ENCODE measurements at regions not wholly inside any gene's neighbourhood (a gene's known extent, or its start where the extent isn't known, plus 50 kb on each side); places are given as distances from the start of the nearest gene placed in this dataset.
"Not testable (repeated sequence)": the region's sequence is repeated elsewhere in the genome, so short reads cannot be mapped to it uniquely, and the experiment has no call there.

DNA sequence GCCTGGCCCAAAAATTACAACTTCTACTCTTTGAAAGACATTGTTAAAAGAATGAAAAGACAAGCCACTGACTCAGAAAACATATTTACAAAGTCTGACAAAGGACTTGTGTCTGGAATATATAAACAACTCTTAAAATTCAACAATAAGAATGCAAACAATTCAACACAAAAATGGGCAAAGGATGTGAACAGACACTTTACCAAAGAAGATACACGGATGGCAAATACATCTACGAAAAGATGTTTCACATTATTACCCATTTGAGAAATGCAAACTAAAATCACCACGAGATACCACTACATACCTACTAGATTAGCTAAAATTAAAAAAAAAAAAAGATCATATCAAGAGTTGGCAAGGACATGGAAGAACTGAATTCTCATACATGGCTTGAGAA is 80.8 kb upstream of the METRNL start:
- no peak for DNase-seq (ENCODE audit: low read depth)

DNA sequence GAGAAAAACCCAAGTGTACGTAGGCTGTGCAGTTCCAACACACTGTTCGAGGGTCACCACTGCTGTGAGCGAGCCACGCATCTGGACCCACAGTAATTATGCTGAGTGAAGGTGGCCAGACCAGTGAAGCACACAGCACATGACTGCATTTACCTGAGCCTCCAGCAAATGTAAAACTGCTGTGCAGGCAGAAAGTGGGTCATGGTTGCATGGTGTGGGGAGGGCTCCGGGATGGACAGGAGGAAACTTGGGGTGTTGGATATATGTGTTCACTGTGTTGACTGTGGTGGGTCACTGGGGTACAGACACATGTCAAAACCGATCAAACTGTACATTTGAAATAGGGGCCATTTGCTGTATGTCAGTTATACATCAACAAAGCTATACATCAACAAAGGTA is 78.7 kb upstream of the METRNL start:
- DNase-seq (ENCODE audit: low read depth): no peak

DNA sequence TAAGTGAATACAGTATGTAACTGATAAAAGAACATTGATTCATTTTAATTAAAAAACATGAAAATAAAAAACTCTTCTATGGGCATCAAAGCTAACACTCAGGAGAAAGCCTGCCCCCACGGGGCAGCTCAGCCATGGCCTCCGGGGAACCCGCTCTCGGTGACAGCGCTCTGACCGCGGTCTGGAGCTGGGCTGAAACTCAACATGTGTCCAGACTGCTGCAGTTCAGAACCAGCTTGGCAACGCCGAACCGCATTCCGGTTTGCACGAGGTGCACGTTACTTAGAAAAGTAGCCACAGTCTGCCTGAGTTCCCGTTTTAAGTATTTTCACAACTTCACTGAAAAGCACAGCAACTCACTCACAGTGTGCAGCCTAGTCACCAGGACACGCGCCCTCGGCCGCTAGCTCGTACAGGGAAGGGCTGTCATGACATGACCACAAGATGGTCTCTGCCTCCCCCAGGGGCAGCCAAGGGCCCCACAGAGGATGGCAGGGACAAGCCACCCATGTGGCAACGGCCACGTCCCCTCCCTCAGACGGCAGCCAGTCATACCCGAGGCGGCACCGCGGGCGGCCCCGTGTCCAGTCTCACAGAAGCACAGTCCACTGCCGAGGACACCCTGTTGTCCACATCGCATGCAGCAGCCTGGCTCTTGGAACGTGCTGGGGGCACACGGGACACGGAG is 77.1 kb upstream of the METRNL start:
- DNase-seq (ENCODE audit: low read depth): no peak

GRCh38 chr17:83004791-83005380 is 74.5 kb upstream of the METRNL start:
- DNase-seq (ENCODE audit: low read depth): no peak

GRCh38 chr17:83005639-83006038 is 73.8 kb upstream of the METRNL start:
- no peak for DNase-seq (ENCODE audit: low read depth)

DNA sequence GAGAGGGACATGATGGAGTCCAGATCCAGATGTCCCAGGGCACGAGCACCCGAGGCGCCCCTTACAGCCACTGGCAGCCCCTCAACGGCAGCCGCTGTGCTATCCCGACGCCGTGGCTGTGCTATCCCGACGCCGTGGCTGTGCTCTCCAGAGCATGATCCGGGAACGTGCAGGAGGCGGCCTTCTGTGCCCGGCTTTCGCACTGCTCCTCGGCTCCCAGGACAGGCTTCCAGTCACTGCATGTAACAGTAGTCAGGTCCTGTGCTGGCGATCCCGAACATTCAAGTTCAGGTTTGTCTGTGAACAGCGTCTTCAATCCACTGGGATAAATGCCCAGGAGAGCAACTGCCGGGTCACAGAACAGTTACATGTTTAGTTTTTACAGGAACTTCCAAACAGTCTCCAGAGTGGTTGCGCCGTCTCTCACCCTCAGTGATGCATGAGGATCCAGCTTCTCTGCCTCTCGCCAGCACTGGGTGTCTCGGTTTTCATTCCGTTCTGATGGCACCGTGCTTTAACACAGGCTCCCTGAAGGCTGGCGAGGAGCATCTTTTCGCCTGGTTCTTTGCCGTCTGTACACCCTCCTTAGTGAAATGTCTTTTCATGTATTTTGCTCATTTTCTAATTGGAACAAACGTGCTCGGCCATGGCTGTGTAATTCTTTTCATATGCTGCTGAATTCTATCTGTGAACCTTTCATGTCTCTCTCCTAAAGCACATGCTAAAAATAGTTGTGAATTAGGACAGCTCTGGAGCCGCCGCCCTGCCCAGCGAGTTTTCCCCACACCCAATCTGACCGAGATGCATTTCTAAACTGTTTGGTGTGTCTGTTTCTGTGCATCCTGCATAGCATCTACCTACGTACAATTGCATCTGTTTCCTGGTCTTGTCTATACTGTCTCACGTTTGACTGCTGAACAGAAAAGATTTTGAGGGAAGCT is 72.6 kb upstream of the METRNL start:
- DNase-seq (ENCODE audit: low read depth): peak; percentile 6

- peak; percentile 46 for DNase-seq (ENCODE audit: low read depth)
These were observed 71.8 kb upstream of the METRNL start for GRCh38 chr17:83007504-83008185.

DNA sequence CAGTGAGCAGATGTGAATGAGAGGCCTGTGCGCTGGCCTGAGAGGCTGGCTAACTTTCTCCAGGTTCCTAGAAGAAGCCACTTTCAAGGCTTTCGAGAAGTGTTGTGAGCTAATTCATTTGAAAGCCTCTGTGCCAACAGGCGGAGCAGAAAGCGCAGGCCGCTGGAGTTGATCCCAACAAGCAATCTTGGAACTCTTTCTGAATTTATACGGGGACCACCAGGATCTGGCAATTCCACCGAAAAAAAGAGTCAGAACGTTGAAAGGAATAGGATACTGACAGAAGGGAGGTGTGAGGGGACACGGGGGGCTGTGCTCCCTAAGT is 71.3 kb upstream of the METRNL start:
- DNase-seq (ENCODE audit: low read depth): no peak

DNA sequence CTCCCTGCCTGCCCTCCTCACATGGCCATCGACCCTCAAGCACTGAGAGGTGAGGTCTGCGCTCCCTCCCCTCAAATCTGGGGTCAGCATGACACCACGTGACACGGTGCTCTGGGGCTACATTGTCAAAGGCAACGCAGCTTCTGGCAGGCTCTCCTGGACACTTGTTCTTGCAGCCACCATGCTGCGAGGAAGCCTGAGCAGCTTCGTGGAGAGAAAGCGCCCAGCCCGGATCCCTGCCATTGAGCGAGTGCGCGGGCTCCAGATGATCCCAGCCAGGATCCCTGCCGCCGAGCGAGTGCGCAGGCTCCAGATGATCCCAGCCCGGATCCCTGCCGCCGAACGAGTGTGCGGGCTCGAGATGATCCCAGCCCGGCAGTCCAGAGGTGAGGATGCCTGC is 70.9 kb upstream of the METRNL start:
- no peak for DNase-seq (ENCODE audit: low read depth)

GRCh38 chr17:83009414-83010205 is 69.8 kb upstream of the METRNL start:
- no peak for DNase-seq (ENCODE audit: low read depth)

DNA sequence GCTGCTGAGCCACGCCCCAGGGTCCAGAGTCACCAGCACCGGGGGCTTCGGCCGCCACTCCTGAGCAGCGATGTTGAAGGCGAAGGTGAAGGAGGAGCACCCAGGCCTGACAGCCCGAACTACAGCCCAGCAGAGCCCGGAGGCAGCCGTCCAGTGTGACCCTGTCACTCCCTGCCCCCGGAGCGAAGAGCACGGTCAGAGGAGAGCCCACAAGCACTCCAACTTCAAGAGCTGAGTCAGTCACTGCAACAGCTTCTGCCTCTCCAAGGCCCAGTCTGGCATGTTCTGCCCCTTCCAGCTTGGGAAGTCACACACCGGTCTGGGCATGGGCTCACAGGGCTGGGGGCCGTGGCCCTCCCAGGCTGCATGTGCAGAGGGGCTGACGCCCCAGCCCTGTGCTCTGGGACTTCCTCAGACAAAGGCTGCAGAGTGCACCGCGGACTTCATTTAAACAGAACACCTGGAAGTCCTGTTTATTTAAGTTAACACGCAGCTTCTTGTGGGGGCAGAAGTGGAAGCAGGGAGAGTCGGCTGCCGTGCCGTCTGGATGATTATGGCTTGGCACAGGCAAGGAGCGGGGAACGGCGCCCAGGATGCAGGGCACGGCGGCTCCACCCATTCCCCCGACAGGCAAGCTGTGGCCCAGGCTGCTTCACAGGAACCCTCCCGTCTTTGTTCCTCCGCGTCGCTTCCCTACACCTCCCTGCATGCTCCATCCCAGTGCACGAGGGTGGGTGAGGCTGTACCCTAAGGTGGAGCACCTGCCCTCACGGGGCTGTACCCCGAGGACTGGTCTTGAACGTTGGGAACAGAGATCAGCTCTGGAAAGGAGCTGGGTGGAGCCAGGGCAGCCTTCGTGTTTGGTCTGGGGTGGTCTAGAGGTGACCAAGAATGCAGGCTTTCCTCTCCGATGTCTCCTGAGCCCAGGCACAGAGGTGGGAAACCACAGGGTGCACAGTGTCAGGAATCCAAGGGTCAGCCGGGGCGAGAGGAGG is 68.9 kb upstream of the METRNL start:
- no peak for DNase-seq (ENCODE audit: low read depth)

GRCh38 chr17:83011676-83012075 is 67.7 kb upstream of the METRNL start:
- DNase-seq (ENCODE audit: low read depth): not testable (repeated sequence)

DNA sequence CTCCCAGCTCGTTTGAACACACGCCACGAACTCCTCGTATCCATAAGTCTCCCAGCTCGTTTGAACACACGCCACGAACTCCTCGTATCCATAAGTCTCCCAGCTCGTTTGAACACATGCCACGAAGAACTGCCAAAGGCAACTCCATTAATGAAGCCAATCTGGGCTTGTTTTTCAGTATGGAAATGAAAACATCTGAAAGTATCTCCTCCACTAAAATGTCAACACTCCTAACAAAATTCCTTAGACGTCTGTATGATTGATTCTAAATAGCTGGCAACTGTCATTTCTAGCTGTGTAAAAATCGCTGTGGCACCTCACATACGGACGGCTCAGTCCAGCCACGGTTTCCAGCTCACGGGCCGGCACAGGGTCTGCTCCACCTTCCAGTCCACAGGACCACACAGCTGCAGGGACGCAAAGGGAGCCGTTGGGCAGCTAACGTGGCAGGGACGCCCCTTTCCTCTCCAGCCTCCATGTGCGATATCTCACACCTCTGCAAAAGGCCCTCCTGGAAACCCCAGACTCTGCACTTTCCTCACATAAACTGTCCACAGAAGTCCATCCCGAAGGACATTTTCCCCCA is 67.1 kb upstream of the METRNL start:
- no peak for DNase-seq (ENCODE audit: low read depth)

DNA sequence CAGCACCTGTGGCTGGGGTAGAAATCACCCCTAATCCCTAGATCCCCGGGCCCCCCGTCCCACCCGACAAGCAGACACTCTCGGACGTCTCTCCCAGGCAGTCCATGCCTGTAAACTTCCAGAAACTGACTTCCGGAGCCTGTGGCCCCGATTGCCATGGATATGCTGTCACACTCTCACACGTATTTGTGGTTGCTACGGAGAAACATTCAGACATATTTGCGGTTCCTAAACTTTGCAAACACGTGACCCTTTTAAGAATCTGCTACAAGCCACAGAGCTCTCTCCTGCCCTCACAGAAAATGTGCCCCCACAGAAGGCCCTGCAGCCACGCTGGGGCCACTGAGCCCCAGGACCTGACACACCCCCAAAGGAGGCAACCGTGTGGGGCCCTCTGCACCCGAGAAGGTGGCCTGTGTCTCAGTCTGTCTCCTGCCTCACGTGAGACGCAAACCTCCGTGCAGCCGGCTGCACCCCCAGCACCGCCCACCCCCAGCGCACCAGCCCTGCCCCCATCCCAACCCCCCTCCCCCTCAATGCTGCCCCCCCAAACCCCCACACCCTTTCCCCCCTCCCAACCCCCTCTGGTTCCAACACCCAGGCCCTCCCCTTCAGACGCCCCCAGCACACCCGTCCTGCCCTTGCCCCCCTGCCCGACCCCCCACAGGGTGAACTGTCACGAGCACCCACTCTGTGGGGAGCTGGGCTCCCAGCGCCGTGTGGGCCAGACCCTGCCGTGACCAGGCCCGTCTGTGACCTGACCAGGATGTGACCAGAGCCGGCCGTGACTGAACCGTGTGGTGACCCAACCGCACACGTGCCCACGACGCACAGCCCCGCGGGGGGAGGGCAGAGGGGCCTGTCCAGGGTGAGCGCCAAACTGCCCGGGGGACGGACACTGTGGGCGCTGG is 66.3 kb upstream of the METRNL start:
- no peak for DNase-seq (ENCODE audit: low read depth)

DNA sequence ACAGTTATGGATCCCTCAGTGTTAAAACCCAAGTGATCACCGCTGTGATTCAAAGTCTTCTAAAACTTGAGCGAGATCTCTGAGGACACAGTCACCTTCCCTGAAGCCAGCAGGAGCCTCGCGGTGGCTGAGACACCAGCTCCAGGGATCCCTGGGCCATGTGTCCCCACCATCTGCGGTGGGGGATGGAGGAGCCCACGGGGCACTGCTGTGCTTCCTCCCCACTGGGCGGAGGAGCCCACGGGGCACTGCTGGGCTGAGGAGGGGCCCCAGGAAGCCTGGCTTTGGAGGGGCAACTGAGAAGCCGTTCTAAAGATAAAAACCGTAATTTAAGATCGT is 65.7 kb upstream of the METRNL start:
- no peak for DNase-seq (ENCODE audit: low read depth)

- DNase-seq (ENCODE audit: low read depth): no peak
These were observed 65.1 kb upstream of the METRNL start for GRCh38 chr17:83014297-83014696.

DNA sequence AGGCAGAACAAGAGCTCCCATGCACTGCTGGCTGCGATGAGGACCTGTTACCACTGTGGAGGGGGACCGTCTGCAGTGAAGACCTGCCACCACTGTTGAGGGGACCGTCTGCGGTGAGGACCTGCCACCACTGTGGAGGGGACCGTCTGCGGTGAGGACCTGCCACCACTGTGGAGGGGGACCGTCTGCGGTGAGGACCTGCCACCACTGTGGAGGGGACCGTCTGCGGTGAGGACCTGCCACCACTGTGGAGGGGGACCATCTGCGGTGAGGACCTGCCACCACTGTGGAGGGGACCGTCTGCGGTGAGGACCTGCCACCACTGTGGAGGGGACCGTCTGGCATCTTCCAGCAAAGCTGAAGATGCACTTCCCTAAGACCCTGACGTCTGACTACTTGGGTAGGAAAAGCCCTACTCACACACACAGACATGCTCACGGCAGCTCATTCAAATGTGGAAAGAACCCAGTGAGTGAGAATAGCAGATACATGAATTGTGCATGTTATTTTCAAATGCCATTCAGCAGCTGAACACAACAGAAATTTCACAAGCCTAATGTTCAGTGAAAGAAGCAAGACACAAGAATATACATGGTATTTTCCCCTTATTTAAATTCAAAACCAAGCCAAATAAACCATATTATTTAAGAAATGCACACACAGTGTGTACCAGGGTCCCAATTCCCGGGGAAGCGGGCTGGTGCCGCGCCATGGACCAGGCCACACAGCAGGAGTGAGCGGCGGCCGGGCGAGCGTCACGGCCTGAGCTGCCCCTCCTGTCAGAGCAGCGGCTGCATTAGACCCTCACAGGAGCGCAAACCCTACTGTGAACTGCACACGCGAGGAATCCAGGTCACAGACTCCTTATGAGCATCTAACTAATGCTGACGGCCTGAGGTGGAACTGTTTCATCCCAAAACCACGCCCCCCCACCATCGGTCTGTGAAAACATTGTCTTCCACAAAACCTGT is 64.2 kb upstream of the METRNL start:
- no peak for DNase-seq (ENCODE audit: low read depth)

Data from myocyte (in vitro differentiated cells).